IPS-NIHi7 (cell line): ENCODE measurements at regions not wholly inside any gene's neighbourhood (a gene's known extent, or its start where the extent isn't known, plus 50 kb on each side); places are given as distances from the start of the nearest gene placed in this dataset.
"Not testable (repeated sequence)": the region's sequence is repeated elsewhere in the genome, so short reads cannot be mapped to it uniquely, and the experiment has no call there.

ENCODE experiments used
- DNase-seq: peaks from one replicate; pipeline ENCODE4 v3.0.0; 2012; ENCODE audit warnings: mixed read lengths; ENCODE audit errors: extremely low spot score

GRCh38 chr7:76924756-76925155 is 107.4 kb downstream of the SPDYE17 start:
- DNase-seq, result peak; percentile 10

GRCh38 chr7:76918619-76919018 is 113.5 kb downstream of the SPDYE17 start:
- not testable (repeated sequence) for DNase-seq

- DNase-seq, result not testable (repeated sequence)
Measured at GRCh38 chr7:76914361-76914760, 117.8 kb downstream of the SPDYE17 start.

- not testable (repeated sequence) for DNase-seq
Measured at GRCh38 chr7:76912011-76912814, 119.9 kb downstream of the SPDYE17 start.

- DNase-seq, result not testable (repeated sequence)
Measured at GRCh38 chr7:76904688-76905087, 127.5 kb downstream of the SPDYE17 start.

GRCh38 chr7:76901944-76902710 is 130.0 kb downstream of the SPDYE17 start:
- DNase-seq, result not testable (repeated sequence)

GRCh38 chr7:76898807-76899206 is 133.4 kb downstream of the SPDYE17 start:
- DNase-seq, result not testable (repeated sequence)

- DNase-seq, result not testable (repeated sequence)
Measured at GRCh38 chr7:76897007-76897406, 135.2 kb downstream of the SPDYE17 start.

GRCh38 chr7:76895696-76896095 is 136.5 kb downstream of the SPDYE17 start:
- DNase-seq, result not testable (repeated sequence)

- not testable (repeated sequence) for DNase-seq
Measured at GRCh38 chr7:76891771-76892170, 140.4 kb downstream of the SPDYE17 start.

GRCh38 chr7:76879733-76880288 is 152.3 kb downstream of the SPDYE17 start:
- DNase-seq, result not testable (repeated sequence)

- DNase-seq, result not testable (repeated sequence)
Measured at GRCh38 chr7:76875760-76876159, 156.4 kb downstream of the SPDYE17 start.

GRCh38 chr7:76870504-76870808 is 161.7 kb downstream of the SPDYE17 start:
- DNase-seq, result not testable (repeated sequence)

- DNase-seq, result not testable (repeated sequence)
Measured at GRCh38 chr7:76867364-76867889, 164.7 kb downstream of the SPDYE17 start.

GRCh38 chr7:76863150-76863773 is 168.9 kb downstream of the SPDYE17 start:
- DNase-seq, result not testable (repeated sequence)

- DNase-seq, result not testable (repeated sequence)
Measured at GRCh38 chr7:76862241-76862640, 169.9 kb downstream of the SPDYE17 start.

GRCh38 chr7:76859933-76860332 is 172.2 kb downstream of the SPDYE17 start:
- not testable (repeated sequence) for DNase-seq

- not testable (repeated sequence) for DNase-seq
Measured at GRCh38 chr7:76854631-76855030, 177.5 kb downstream of the SPDYE17 start.

- DNase-seq, result not testable (repeated sequence)
Measured at GRCh38 chr7:76852787-76853584, 179.2 kb downstream of the SPDYE17 start.

GRCh38 chr7:76852362-76852761 is 179.8 kb downstream of the SPDYE17 start:
- not testable (repeated sequence) for DNase-seq

- not testable (repeated sequence) for DNase-seq
Measured at GRCh38 chr7:76851617-76852016, 180.5 kb downstream of the SPDYE17 start.
